ENCODE measurements at regions not wholly inside any gene's neighbourhood (a gene's known extent, or its start where the extent isn't known, plus 50 kb on each side); places are given as distances from the start of the nearest gene placed in this dataset.
"Not testable (repeated sequence)": the region's sequence is repeated elsewhere in the genome, so short reads cannot be mapped to it uniquely, and the experiment has no call there.

GRCh38 chrX:98296129-98296528 lies 1412.4 kb downstream of the RPA4 start:
- no peaks in the 10 kb centered on the region for H3K36me3 Mint-ChIP-seq
- Histone ChIP-seq H3K4me3 (ENCODE audit: low read depth, low read length) (no peak overlapping the region), H3K9me3 (ENCODE audit: control insufficient read depth in 2 of 2, low read length in 2 of 2) (no peaks in the 10 kb centered on the region), H3K27ac (ENCODE audit: insufficient read depth, low read length, poor library complexity, severe bottlenecking) (no peak overlapping the region), H3K4me1 (ENCODE audit: control insufficient read depth, insufficient read depth, low read length, poor library complexity, severe bottlenecking) (no peaks in the 10 kb centered on the region), H3K36me3 (ENCODE audit: control insufficient read depth, insufficient read depth, low read length) (no peaks in the 10 kb centered on the region), H3K27me3 (ENCODE audit: control insufficient read depth, insufficient read depth, low read length) (no peaks in the 10 kb centered on the region)
- no peaks in the 10 kb centered on the region for H3K27me3 Mint-ChIP-seq
- DNase-seq, result no peak
- H3K4me1 Mint-ChIP-seq, result no peaks in the 10 kb centered on the region
- peaks cover 0 to 4% (median 0%) of the 10 kb centered on the region in 7 donors for H3K9me3 Mint-ChIP-seq
- no peak for ATAC-seq (ENCODE audit: low read depth in 2 of 2)
- H3K4me3 Mint-ChIP-seq, result no peak overlapping the region
- no peak overlapping the region for H3K27ac Mint-ChIP-seq

- no peak overlapping the region for H3K27ac ChIP-seq (ENCODE audit: insufficient read depth, low read length, poor library complexity, severe bottlenecking)
- H3K36me3 ChIP-seq (ENCODE audit: control insufficient read depth, insufficient read depth, low read length), result no peaks in the 10 kb centered on the region
- H3K4me1 Mint-ChIP-seq, result no peaks in the 10 kb centered on the region
- H3K4me1 ChIP-seq (ENCODE audit: control insufficient read depth, insufficient read depth, low read length, poor library complexity, severe bottlenecking), result no peaks in the 10 kb centered on the region
- H3K4me3 ChIP-seq (ENCODE audit: low read depth, low read length), result no peak overlapping the region
- ATAC-seq (ENCODE audit: low read depth in 2 of 2), result no peak
- H3K9me3 ChIP-seq (ENCODE audit: control insufficient read depth in 2 of 2, low read length in 2 of 2), result no peaks in the 10 kb centered on the region
- no peaks in the 10 kb centered on the region for H3K27me3 Mint-ChIP-seq
- no peak for DNase-seq
- no peak overlapping the region for H3K4me3 Mint-ChIP-seq
- no peaks in the 10 kb centered on the region for H3K36me3 Mint-ChIP-seq
- peaks cover 0 to 7% (median 0%) of the 10 kb centered on the region in 7 donors for H3K9me3 Mint-ChIP-seq
- no peaks in the 10 kb centered on the region for H3K27me3 ChIP-seq (ENCODE audit: control insufficient read depth, insufficient read depth, low read length)
- no peak overlapping the region for H3K27ac Mint-ChIP-seq
These were observed 1416.1 kb downstream of the RPA4 start for GRCh38 chrX:98299785-98300184.

- not testable (repeated sequence) for H3K27ac Mint-ChIP-seq; H3K4me3 Mint-ChIP-seq; DNase-seq; ATAC-seq (ENCODE audit: low read depth in 2 of 2); H3K4me3 ChIP-seq (ENCODE audit: low read depth, low read length); H3K36me3 Mint-ChIP-seq; H3K4me1 Mint-ChIP-seq; H3K27me3 ChIP-seq (ENCODE audit: control insufficient read depth, insufficient read depth, low read length); H3K4me1 ChIP-seq (ENCODE audit: control insufficient read depth, insufficient read depth, low read length, poor library complexity, severe bottlenecking); H3K27ac ChIP-seq (ENCODE audit: insufficient read depth, low read length, poor library complexity, severe bottlenecking); H3K9me3 Mint-ChIP-seq; H3K36me3 ChIP-seq (ENCODE audit: control insufficient read depth, insufficient read depth, low read length); H3K9me3 ChIP-seq (ENCODE audit: control insufficient read depth in 2 of 2, low read length in 2 of 2); H3K27me3 Mint-ChIP-seq
These were observed 1416.8 kb downstream of the RPA4 start for GRCh38 chrX:98300536-98300935.

GRCh38 chrX:98331407-98331806 lies 1447.7 kb downstream of the RPA4 start:
- no peak overlapping the region for H3K27ac Mint-ChIP-seq
- no peaks in the 10 kb centered on the region for H3K4me1 ChIP-seq (ENCODE audit: control insufficient read depth, insufficient read depth, low read length, poor library complexity, severe bottlenecking)
- no peaks in the 10 kb centered on the region for H3K4me1 Mint-ChIP-seq
- H3K4me3 Mint-ChIP-seq, result no peak overlapping the region
- H3K4me3 ChIP-seq (ENCODE audit: low read depth, low read length), result no peak overlapping the region
- H3K9me3 Mint-ChIP-seq, result peaks cover 0 to 5% (median 0%) of the 10 kb centered on the region in 7 donors
- ATAC-seq (ENCODE audit: low read depth in 2 of 2), result no peak
- no peak overlapping the region for H3K27ac ChIP-seq (ENCODE audit: insufficient read depth, low read length, poor library complexity, severe bottlenecking)
- H3K9me3 ChIP-seq (ENCODE audit: control insufficient read depth in 2 of 2, low read length in 2 of 2), result no peaks in the 10 kb centered on the region
- no peaks in the 10 kb centered on the region for H3K36me3 Mint-ChIP-seq
- H3K27me3 ChIP-seq (ENCODE audit: control insufficient read depth, insufficient read depth, low read length), result no peaks in the 10 kb centered on the region
- no peaks in the 10 kb centered on the region for H3K27me3 Mint-ChIP-seq
- H3K36me3 ChIP-seq (ENCODE audit: control insufficient read depth, insufficient read depth, low read length), result no peaks in the 10 kb centered on the region
- no peak for DNase-seq

- no peaks in the 10 kb centered on the region for H3K36me3 Mint-ChIP-seq
- H3K4me1 Mint-ChIP-seq, result no peaks in the 10 kb centered on the region
- H3K9me3 Mint-ChIP-seq, result peaks cover 0 to 8% (median 2%) of the 10 kb centered on the region in 7 donors
- H3K27me3 Mint-ChIP-seq, result no peaks in the 10 kb centered on the region
- no peaks in the 10 kb centered on the region for H3K27me3 ChIP-seq (ENCODE audit: control insufficient read depth, insufficient read depth, low read length)
- DNase-seq (no peak), ATAC-seq (ENCODE audit: low read depth in 2 of 2) (no peak)
- H3K4me3 Mint-ChIP-seq, result no peak overlapping the region
- no peaks in the 10 kb centered on the region for H3K4me1 ChIP-seq (ENCODE audit: control insufficient read depth, insufficient read depth, low read length, poor library complexity, severe bottlenecking)
- H3K9me3 ChIP-seq (ENCODE audit: control insufficient read depth in 2 of 2, low read length in 2 of 2), result peaks cover 0 to 5% of the 10 kb centered on the region in 2 experiments
- H3K4me3 ChIP-seq (ENCODE audit: low read depth, low read length), result no peak overlapping the region
- no peak overlapping the region for H3K27ac Mint-ChIP-seq
- H3K36me3 ChIP-seq (ENCODE audit: control insufficient read depth, insufficient read depth, low read length), result no peaks in the 10 kb centered on the region
- H3K27ac ChIP-seq (ENCODE audit: insufficient read depth, low read length, poor library complexity, severe bottlenecking), result no peak overlapping the region
These were observed 1454.8 kb downstream of the RPA4 start for GRCh38 chrX:98338544-98338943.

GRCh38 chrX:98350940-98351339 lies 1467.2 kb downstream of the RPA4 start:
- ATAC-seq (ENCODE audit: low read depth in 2 of 2) (no peak), DNase-seq (no peak)
- no peaks in the 10 kb centered on the region for H3K27me3 ChIP-seq (ENCODE audit: control insufficient read depth, insufficient read depth, low read length)
- H3K27ac ChIP-seq (ENCODE audit: insufficient read depth, low read length, poor library complexity, severe bottlenecking), result no peak overlapping the region
- H3K36me3 Mint-ChIP-seq, result no peaks in the 10 kb centered on the region
- no peaks in the 10 kb centered on the region for H3K4me1 Mint-ChIP-seq
- H3K4me3 ChIP-seq (ENCODE audit: low read depth, low read length), result no peak overlapping the region
- no peaks in the 10 kb centered on the region for H3K9me3 ChIP-seq (ENCODE audit: control insufficient read depth in 2 of 2, low read length in 2 of 2)
- H3K27ac Mint-ChIP-seq, result no peak overlapping the region
- H3K4me1 ChIP-seq (ENCODE audit: control insufficient read depth, insufficient read depth, low read length, poor library complexity, severe bottlenecking), result no peaks in the 10 kb centered on the region
- no peaks in the 10 kb centered on the region for H3K36me3 ChIP-seq (ENCODE audit: control insufficient read depth, insufficient read depth, low read length)
- H3K4me3 Mint-ChIP-seq, result no peak overlapping the region
- H3K9me3 Mint-ChIP-seq, result peaks cover 0 to 1% (median 0%) of the 10 kb centered on the region in 7 donors
- no peaks in the 10 kb centered on the region for H3K27me3 Mint-ChIP-seq

- no peak overlapping the region for H3K4me3 ChIP-seq (ENCODE audit: low read depth, low read length)
- no peak for ATAC-seq (ENCODE audit: low read depth in 2 of 2)
- no peaks in the 10 kb centered on the region for H3K4me1 ChIP-seq (ENCODE audit: control insufficient read depth, insufficient read depth, low read length, poor library complexity, severe bottlenecking)
- no peak overlapping the region for H3K27ac ChIP-seq (ENCODE audit: insufficient read depth, low read length, poor library complexity, severe bottlenecking)
- no peak for DNase-seq
- H3K27me3 Mint-ChIP-seq, result no peaks in the 10 kb centered on the region
- no peaks in the 10 kb centered on the region for H3K4me1 Mint-ChIP-seq
- H3K9me3 Mint-ChIP-seq, result peaks cover 0 to 1% (median 0%) of the 10 kb centered on the region in 7 donors
- no peaks in the 10 kb centered on the region for H3K9me3 ChIP-seq (ENCODE audit: control insufficient read depth in 2 of 2, low read length in 2 of 2)
- no peak overlapping the region for H3K27ac Mint-ChIP-seq
- H3K36me3 Mint-ChIP-seq, result no peaks in the 10 kb centered on the region
- no peak overlapping the region for H3K4me3 Mint-ChIP-seq
- H3K36me3 ChIP-seq (ENCODE audit: control insufficient read depth, insufficient read depth, low read length), result no peaks in the 10 kb centered on the region
- H3K27me3 ChIP-seq (ENCODE audit: control insufficient read depth, insufficient read depth, low read length), result no peaks in the 10 kb centered on the region
These were observed 1473.4 kb downstream of the RPA4 start for GRCh38 chrX:98357146-98357545.

GRCh38 chrX:98362630-98363029 lies 1478.9 kb downstream of the RPA4 start:
- no peaks in the 10 kb centered on the region for H3K27me3 ChIP-seq (ENCODE audit: control insufficient read depth, insufficient read depth, low read length)
- H3K27me3 Mint-ChIP-seq, result no peaks in the 10 kb centered on the region
- H3K36me3 ChIP-seq (ENCODE audit: control insufficient read depth, insufficient read depth, low read length), result no peaks in the 10 kb centered on the region
- no peak overlapping the region for H3K27ac Mint-ChIP-seq
- no peaks in the 10 kb centered on the region for H3K9me3 ChIP-seq (ENCODE audit: control insufficient read depth in 2 of 2, low read length in 2 of 2)
- no peak overlapping the region for H3K4me3 Mint-ChIP-seq
- ATAC-seq (ENCODE audit: low read depth in 2 of 2), result no peak
- no peak overlapping the region for H3K27ac ChIP-seq (ENCODE audit: insufficient read depth, low read length, poor library complexity, severe bottlenecking)
- no peaks in the 10 kb centered on the region for H3K36me3 Mint-ChIP-seq
- no peak for DNase-seq
- no peak overlapping the region for H3K4me3 ChIP-seq (ENCODE audit: low read depth, low read length)
- peaks cover 0 to 7% (median 0%) of the 10 kb centered on the region in 7 donors for H3K9me3 Mint-ChIP-seq
- H3K4me1 Mint-ChIP-seq, result no peaks in the 10 kb centered on the region
- no peaks in the 10 kb centered on the region for H3K4me1 ChIP-seq (ENCODE audit: control insufficient read depth, insufficient read depth, low read length, poor library complexity, severe bottlenecking)

All from CD4-positive, CD25-positive, alpha-beta regulatory T cell (primary cell).